ENCODE measurements at regions not wholly inside any gene's neighbourhood (a gene's known extent, or its start where the extent isn't known, plus 50 kb on each side); places are given as distances from the start of the nearest gene placed in this dataset.

DNA sequence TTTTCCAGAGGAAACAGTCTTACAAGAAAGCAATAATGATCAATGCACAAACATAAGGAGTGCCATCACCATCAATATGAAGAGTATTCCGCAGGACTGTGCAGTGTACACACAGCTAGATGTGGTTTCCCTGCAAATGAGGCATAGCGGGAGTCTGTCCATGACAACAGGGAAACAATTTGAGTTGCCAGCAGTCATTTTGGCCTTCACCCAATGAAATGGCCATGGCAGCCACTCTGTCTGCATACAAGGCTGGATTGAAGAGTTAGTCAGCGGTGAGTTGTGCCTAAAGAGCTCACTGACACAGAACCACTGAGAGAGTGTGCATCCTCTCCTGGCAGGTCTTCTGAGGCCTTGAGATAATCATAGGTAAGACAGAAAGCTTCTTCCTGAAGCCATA is 303.3 kb downstream of the IPMK start:
- peak; percentile 91 for ATAC-seq
- TF ChIP-seq ISL1 (CRISPR knock-in tag; IDR thresholded peaks at IDR 0.05) = no peak
- no peak for TF ChIP-seq ZFP3 (CRISPR knock-in tag; IDR thresholded peaks at IDR 0.05)
- no peak for TF ChIP-seq TOX (CRISPR knock-in tag; IDR thresholded peaks at IDR 0.05; ENCODE audit: borderline replicate concordance)
- TF ChIP-seq, protein P1, sequence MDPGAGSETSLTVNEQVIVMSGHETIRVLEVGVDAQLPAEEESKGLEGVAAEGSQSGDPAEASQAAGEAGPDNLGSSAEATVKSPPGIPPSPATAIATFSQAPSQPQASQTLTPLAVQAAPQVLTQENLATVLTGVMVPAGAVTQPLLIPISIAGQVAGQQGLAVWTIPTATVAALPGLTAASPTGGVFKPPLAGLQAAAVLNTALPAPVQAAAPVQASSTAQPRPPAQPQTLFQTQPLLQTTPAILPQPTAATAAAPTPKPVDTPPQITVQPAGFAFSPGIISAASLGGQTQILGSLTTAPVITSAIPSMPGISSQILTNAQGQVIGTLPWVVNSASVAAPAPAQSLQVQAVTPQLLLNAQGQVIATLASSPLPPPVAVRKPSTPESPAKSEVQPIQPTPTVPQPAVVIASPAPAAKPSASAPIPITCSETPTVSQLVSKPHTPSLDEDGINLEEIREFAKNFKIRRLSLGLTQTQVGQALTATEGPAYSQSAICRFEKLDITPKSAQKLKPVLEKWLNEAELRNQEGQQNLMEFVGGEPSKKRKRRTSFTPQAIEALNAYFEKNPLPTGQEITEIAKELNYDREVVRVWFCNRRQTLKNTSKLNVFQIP (CRISPR knock-in tag; IDR thresholded peaks at IDR 0.05; ENCODE audit: borderline replicate concordance, low read depth) = no peak
- TF ChIP-seq, protein P2, sequence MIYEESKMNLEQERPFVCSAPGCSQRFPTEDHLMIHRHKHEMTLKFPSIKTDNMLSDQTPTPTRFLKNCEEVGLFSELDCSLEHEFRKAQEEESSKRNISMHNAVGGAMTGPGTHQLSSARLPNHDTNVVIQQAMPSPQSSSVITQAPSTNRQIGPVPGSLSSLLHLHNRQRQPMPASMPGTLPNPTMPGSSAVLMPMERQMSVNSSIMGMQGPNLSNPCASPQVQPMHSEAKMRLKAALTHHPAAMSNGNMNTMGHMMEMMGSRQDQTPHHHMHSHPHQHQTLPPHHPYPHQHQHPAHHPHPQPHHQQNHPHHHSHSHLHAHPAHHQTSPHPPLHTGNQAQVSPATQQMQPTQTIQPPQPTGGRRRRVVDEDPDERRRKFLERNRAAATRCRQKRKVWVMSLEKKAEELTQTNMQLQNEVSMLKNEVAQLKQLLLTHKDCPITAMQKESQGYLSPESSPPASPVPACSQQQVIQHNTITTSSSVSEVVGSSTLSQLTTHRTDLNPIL (CRISPR knock-in tag; IDR thresholded peaks at IDR 0.05; ENCODE audit: low read depth) = no peak
- no peak for TF ChIP-seq OSR1 (CRISPR knock-in tag; IDR thresholded peaks at IDR 0.05)
- no peak for TF ChIP-seq ZFP30 (CRISPR knock-in tag; IDR thresholded peaks at IDR 0.05)
- TF ChIP-seq ARNTL (CRISPR knock-in tag; IDR thresholded peaks at IDR 0.05; ENCODE audit: borderline replicate concordance, low read depth) = no peak
- TF ChIP-seq RARB (CRISPR knock-in tag; IDR thresholded peaks at IDR 0.05) = no peak
- TF ChIP-seq SNAI2 (CRISPR knock-in tag; IDR thresholded peaks at IDR 0.05) = no peak
- no peak for TF ChIP-seq ZC3H10 (CRISPR knock-in tag; IDR thresholded peaks at IDR 0.05)
- TF ChIP-seq, protein P3, sequence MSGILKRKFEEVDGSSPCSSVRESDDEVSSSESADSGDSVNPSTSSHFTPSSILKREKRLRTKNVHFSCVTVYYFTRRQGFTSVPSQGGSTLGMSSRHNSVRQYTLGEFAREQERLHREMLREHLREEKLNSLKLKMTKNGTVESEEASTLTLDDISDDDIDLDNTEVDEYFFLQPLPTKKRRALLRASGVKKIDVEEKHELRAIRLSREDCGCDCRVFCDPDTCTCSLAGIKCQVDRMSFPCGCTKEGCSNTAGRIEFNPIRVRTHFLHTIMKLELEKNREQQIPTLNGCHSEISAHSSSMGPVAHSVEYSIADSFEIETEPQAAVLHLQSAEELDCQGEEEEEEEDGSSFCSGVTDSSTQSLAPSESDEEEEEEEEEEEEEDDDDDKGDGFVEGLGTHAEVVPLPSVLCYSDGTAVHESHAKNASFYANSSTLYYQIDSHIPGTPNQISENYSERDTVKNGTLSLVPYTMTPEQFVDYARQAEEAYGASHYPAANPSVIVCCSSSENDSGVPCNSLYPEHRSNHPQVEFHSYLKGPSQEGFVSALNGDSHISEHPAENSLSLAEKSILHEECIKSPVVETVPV (CRISPR knock-in tag; IDR thresholded peaks at IDR 0.05) = no peak
- TF ChIP-seq, protein P4, sequence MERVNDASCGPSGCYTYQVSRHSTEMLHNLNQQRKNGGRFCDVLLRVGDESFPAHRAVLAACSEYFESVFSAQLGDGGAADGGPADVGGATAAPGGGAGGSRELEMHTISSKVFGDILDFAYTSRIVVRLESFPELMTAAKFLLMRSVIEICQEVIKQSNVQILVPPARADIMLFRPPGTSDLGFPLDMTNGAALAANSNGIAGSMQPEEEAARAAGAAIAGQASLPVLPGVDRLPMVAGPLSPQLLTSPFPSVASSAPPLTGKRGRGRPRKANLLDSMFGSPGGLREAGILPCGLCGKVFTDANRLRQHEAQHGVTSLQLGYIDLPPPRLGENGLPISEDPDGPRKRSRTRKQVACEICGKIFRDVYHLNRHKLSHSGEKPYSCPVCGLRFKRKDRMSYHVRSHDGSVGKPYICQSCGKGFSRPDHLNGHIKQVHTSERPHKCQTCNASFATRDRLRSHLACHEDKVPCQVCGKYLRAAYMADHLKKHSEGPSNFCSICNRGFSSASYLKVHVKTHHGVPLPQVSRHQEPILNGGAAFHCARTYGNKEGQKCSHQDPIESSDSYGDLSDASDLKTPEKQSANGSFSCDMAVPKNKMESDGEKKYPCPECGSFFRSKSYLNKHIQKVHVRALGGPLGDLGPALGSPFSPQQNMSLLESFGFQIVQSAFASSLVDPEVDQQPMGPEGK (CRISPR knock-in tag; IDR thresholded peaks at IDR 0.05; ENCODE audit: borderline replicate concordance) = no peak
- TF ChIP-seq ZNF8 (CRISPR knock-in tag; IDR thresholded peaks at IDR 0.05) = no peak
- TF ChIP-seq, protein P5, sequence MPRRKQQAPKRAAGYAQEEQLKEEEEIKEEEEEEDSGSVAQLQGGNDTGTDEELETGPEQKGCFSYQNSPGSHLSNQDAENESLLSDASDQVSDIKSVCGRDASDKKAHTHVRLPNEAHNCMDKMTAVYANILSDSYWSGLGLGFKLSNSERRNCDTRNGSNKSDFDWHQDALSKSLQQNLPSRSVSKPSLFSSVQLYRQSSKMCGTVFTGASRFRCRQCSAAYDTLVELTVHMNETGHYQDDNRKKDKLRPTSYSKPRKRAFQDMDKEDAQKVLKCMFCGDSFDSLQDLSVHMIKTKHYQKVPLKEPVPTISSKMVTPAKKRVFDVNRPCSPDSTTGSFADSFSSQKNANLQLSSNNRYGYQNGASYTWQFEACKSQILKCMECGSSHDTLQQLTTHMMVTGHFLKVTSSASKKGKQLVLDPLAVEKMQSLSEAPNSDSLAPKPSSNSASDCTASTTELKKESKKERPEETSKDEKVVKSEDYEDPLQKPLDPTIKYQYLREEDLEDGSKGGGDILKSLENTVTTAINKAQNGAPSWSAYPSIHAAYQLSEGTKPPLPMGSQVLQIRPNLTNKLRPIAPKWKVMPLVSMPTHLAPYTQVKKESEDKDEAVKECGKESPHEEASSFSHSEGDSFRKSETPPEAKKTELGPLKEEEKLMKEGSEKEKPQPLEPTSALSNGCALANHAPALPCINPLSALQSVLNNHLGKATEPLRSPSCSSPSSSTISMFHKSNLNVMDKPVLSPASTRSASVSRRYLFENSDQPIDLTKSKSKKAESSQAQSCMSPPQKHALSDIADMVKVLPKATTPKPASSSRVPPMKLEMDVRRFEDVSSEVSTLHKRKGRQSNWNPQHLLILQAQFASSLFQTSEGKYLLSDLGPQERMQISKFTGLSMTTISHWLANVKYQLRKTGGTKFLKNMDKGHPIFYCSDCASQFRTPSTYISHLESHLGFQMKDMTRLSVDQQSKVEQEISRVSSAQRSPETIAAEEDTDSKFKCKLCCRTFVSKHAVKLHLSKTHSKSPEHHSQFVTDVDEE (CRISPR knock-in tag; IDR thresholded peaks at IDR 0.05) = no peak
- TF ChIP-seq ESRRG (CRISPR knock-in tag; IDR thresholded peaks at IDR 0.05) = no peak
- no peak for TF ChIP-seq ZNF70 (CRISPR knock-in tag; IDR thresholded peaks at IDR 0.05)
- no peak for TF ChIP-seq CSDC2 (CRISPR knock-in tag; IDR thresholded peaks at IDR 0.05)

DNA sequence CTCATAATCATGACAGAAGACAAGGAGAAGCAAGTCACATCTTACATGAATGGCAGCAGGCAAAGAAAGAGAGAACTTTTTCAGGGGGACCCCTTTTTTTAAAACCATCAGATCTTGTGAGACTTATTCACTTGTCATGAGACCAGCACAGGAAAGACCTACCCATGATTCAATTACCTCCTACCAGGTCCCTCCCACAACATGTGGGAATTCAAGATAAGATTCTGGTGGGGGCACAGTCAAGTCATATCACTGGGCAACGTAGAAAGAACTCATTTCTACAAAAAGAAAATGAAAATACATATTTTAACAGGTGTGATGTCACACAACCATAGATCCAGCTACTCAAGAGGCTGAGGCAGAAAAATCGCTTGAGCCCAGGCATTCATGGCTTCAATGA is 304.1 kb downstream of the IPMK start:
- TF ChIP-seq, protein P4 (CRISPR knock-in tag; IDR thresholded peaks at IDR 0.05; ENCODE audit: borderline replicate concordance) = no peak
- TF ChIP-seq, protein P3 (CRISPR knock-in tag; IDR thresholded peaks at IDR 0.05) = no peak
- TF ChIP-seq, protein P1 (CRISPR knock-in tag; IDR thresholded peaks at IDR 0.05; ENCODE audit: borderline replicate concordance, low read depth) = no peak
- TF ChIP-seq TCF4 (CRISPR knock-in tag; IDR thresholded peaks at IDR 0.05; ENCODE audit: borderline replicate concordance) (no peak), RARB (CRISPR knock-in tag; IDR thresholded peaks at IDR 0.05) (no peak), ZNF8 (CRISPR knock-in tag; IDR thresholded peaks at IDR 0.05) (no peak), PPARA (CRISPR knock-in tag; IDR thresholded peaks at IDR 0.05; ENCODE audit: borderline replicate concordance) (no peak), CSDC2 (CRISPR knock-in tag; IDR thresholded peaks at IDR 0.05) (no peak), ZNF70 (CRISPR knock-in tag; IDR thresholded peaks at IDR 0.05) (no peak), ISL1 (CRISPR knock-in tag; IDR thresholded peaks at IDR 0.05) (no peak), OSR1 (CRISPR knock-in tag; IDR thresholded peaks at IDR 0.05) (no peak), ARNTL (CRISPR knock-in tag; IDR thresholded peaks at IDR 0.05; ENCODE audit: borderline replicate concordance, low read depth) (no peak), ZFP3 (CRISPR knock-in tag; IDR thresholded peaks at IDR 0.05) (no peak)
- TF ChIP-seq, protein P5 (CRISPR knock-in tag; IDR thresholded peaks at IDR 0.05) = no peak
- ATAC-seq = no peak
